MCF 10A (cell line): ENCODE measurements at regions not wholly inside any gene's neighbourhood (a gene's known extent, or its start where the extent isn't known, plus 50 kb on each side); places are given as distances from the start of the nearest gene placed in this dataset.

Source experiments
- BruUV-seq: library from RNA; stranded (reverse); fragments of 400-500 nt; replicated peaks from 2 replicates; lab custom pipeline; 2021; lab: Mats Ljungman, UMichigan
- CTCF ChIA-PET: fragments of 300-600 bp; sonication (Branson Sonifier 250); formaldehyde crosslinking; extraction: SDS; loops from one replicate; lab custom pipeline; 2021; ENCODE audit warnings: antibody characterized with exemption, inconsistent platforms; lab: Yijun Ruan, JAX
- POLR2A ChIA-PET: fragments of 300-600, 350-650 bp; sonication (Branson Sonifier 250); formaldehyde crosslinking; extraction: SDS; loops from one replicate; lab custom pipeline; 2020; ENCODE audit warnings: antibody characterized with exemption, inconsistent platforms; lab: Yijun Ruan, JAX
- DNase-seq: peaks from one replicate; pipeline ENCODE4 v3.0.0-alpha.2; 2018; ENCODE audit not compliant: unreplicated experiment
- H3K27ac Mint-ChIP-seq: one replicate; pipeline ENCODE4 v1.8.0; 2022; ENCODE audit warnings: mild to moderate bottlenecking, low read depth, mixed read lengths; ENCODE audit not compliant: unreplicated experiment
- H3K27me3 Mint-ChIP-seq: one replicate; pipeline ENCODE4 v1.8.0; 2022; ENCODE audit warnings: mixed read lengths; ENCODE audit not compliant: insufficient read depth, unreplicated experiment
- H3K36me3 Mint-ChIP-seq: one replicate; pipeline ENCODE4 v1.8.0; 2022; ENCODE audit warnings: mild to moderate bottlenecking, moderate library complexity, mixed read lengths; ENCODE audit not compliant: insufficient read depth, unreplicated experiment
- H3K4me1 Mint-ChIP-seq: one replicate; pipeline ENCODE4 v1.8.0; 2022; ENCODE audit warnings: mixed read lengths; ENCODE audit not compliant: insufficient read depth, unreplicated experiment
- H3K4me3 Mint-ChIP-seq: one replicate; pipeline ENCODE4 v1.8.0; 2022; ENCODE audit warnings: mild to moderate bottlenecking, moderate library complexity, mixed read lengths; ENCODE audit not compliant: unreplicated experiment
- H3K9me3 Mint-ChIP-seq: one replicate; pipeline ENCODE4 v1.8.0; 2022; ENCODE audit warnings: mixed read lengths; ENCODE audit not compliant: unreplicated experiment
- intact Hi-C: fragments of 100-400 bp; cut with micrococcal nuclease; formaldehyde crosslinking; loops from 2 replicates; pipeline ENCODE4 v1.14.1; 2022
- TF ChIP-seq, protein P1 (sequence below): fragments of 200-600 bp; IDR thresholded peaks from one replicate; pipeline ENCODE4 v1.8.0; 2022; ENCODE audit warnings: antibody characterized with exemption, mild to moderate bottlenecking; ENCODE audit not compliant: unreplicated experiment

DNA sequence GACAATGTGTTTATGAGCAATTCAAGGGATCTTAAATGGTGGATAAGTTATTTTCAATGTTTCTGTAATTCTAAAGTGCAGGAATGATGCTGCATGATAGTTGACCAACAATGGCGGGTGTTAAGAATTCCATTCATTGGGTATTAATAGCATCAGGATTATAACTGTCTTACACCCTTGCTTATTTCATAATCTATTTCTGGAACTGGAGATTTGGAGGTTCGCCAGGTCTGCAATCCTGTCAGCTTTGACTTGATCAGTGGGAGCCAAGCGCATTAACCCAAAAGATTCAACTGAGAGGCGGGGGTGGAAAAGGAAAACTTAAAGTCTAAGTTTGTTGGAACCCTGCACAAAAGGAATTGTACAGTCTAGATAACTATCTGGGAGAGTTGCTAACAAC, 114.9 kb upstream of the ZEB1 start:
- Mint-ChIP-seq H3K4me3 (no peak overlapping the region), H3K36me3 (no peaks in the 10 kb centered on the region), H3K9me3 (no peaks in the 10 kb centered on the region), H3K4me1 (no peaks in the 10 kb centered on the region), H3K27me3 (no peaks in the 10 kb centered on the region), H3K27ac (no peak overlapping the region)
- POLR2A ChIA-PET, result interaction anchor here (0.6 kb wide), 1 partner anchor 386 kb away, joined by 3 read pairs; no protein-coding TSS in a partner anchor
- CTCF ChIA-PET, result no interaction called here
- DNase-seq, result peak; percentile 27
- TF ChIP-seq, protein P1, sequence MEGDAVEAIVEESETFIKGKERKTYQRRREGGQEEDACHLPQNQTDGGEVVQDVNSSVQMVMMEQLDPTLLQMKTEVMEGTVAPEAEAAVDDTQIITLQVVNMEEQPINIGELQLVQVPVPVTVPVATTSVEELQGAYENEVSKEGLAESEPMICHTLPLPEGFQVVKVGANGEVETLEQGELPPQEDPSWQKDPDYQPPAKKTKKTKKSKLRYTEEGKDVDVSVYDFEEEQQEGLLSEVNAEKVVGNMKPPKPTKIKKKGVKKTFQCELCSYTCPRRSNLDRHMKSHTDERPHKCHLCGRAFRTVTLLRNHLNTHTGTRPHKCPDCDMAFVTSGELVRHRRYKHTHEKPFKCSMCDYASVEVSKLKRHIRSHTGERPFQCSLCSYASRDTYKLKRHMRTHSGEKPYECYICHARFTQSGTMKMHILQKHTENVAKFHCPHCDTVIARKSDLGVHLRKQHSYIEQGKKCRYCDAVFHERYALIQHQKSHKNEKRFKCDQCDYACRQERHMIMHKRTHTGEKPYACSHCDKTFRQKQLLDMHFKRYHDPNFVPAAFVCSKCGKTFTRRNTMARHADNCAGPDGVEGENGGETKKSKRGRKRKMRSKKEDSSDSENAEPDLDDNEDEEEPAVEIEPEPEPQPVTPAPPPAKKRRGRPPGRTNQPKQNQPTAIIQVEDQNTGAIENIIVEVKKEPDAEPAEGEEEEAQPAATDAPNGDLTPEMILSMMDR, result no peak
- no TSS peak for BruUV-seq
- intact Hi-C loops, result no loop called here

DNA sequence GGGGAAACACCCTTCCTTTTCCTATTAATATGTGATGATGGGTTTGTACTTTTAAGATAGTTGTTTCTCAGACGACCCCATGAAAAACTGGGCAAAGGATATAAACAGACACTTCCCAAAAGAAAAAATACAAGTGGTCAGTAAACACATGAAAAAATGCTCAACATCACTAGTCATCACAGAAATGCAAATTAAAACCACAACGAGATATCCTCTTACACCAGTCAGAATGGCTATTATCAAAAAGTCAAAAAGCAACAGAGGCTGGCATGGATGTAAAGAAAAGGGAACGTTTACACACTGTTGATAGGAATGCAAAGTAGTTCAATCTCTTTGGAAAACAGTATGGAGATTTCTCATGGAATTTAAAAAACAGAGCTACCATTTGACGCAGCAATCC, 111.4 kb upstream of the ZEB1 start:
- BruUV-seq, result no TSS peak
- Mint-ChIP-seq H3K27me3 (no peaks in the 10 kb centered on the region), H3K4me3 (no peak overlapping the region), H3K27ac (no peak overlapping the region), H3K4me1 (no peaks in the 10 kb centered on the region), H3K36me3 (no peaks in the 10 kb centered on the region), H3K9me3 (no peaks in the 10 kb centered on the region)
- TF ChIP-seq, protein P1, result no peak
- DNase-seq, result no peak
- intact Hi-C loops, result no loop called here
- POLR2A ChIA-PET, result no interaction called here
- CTCF ChIA-PET, result interaction anchor here (1.1 kb wide), 1 partner anchor 48 kb away, joined by 3 read pairs; no protein-coding TSS in a partner anchor

DNA sequence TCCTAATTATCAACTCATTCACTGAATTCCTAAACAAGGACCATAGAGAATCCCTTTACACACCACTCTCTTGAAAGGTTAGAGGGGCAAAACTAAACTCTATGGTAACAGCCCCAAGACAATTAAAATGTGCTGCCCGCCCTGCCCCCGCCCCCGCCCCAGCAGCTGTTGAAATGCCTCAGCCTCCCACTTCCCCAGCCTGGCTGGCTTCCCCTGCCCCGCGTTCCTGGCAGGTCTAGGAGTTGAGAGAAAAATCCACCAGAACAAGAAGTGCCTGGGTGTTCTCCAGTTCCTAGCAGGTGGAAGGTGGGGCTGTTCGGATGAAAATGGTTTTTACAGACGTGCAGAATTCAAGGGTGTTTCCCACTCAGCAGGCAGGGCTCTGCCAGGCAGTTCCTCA, 109.5 kb upstream of the ZEB1 start:
- BruUV-seq, result no TSS peak
- no peaks in the 10 kb centered on the region for H3K4me1 Mint-ChIP-seq
- POLR2A ChIA-PET, result no interaction called here
- CTCF ChIA-PET, result no interaction called here
- H3K27me3 Mint-ChIP-seq, result no peaks in the 10 kb centered on the region
- no peak overlapping the region for H3K27ac Mint-ChIP-seq
- no peaks in the 10 kb centered on the region for H3K9me3 Mint-ChIP-seq
- no peaks in the 10 kb centered on the region for H3K36me3 Mint-ChIP-seq
- intact Hi-C loops, result no loop called here
- H3K4me3 Mint-ChIP-seq, result no peak overlapping the region
- TF ChIP-seq, protein P1, result no peak
- no peak for DNase-seq

DNA sequence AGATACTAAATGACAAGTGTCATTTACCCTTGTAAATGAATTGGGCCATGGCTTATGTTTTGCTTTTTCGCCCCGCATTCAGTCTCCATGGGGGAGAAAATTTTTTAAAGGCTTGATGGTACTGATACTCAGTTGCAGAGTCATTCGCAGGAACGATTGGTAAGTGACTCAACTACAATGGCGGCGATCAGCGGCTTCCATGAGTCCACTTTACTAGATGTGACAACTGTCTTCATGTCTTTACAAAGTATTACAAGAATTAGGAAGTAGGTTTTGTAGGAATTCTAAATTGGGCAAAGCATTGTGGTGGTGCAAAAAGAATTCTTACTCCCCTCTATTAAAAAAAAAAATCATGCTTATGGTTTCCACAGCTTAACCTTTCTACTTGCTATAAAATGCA, 108.8 kb upstream of the ZEB1 start:
- intact Hi-C loops, result no loop called here

More for the DNA sequence above, 108.8 kb upstream of the ZEB1 start:
- TF ChIP-seq, protein P1, result no peak
- no peaks in the 10 kb centered on the region for H3K4me1 Mint-ChIP-seq
- no peaks in the 10 kb centered on the region for H3K9me3 Mint-ChIP-seq
- no peaks in the 10 kb centered on the region for H3K27me3 Mint-ChIP-seq
- CTCF ChIA-PET, result no interaction called here
- no peaks in the 10 kb centered on the region for H3K36me3 Mint-ChIP-seq
- no peak for DNase-seq
- BruUV-seq, result no TSS peak
- H3K4me3 Mint-ChIP-seq, result no peak overlapping the region
- POLR2A ChIA-PET, result no interaction called here
- no peak overlapping the region for H3K27ac Mint-ChIP-seq
